Tibial artery (tissue), 4 donors: ENCODE measurements at regions not wholly inside any gene's neighbourhood (a gene's known extent, or its start where the extent isn't known, plus 50 kb on each side); places are given as distances from the start of the nearest gene placed in this dataset.

Experiments used
- DNase-seq, 2 donors: peaks; one replicate each; pipeline ENCODE4 v3.0.0-alpha.2; 2019
- H3K27ac ChIP-seq, 2 donors: fragments of 200-600 bp; sonication (generic) in 1 of 2; 1 replicate in 1 of 2; 2 replicates in 1 of 2; pipeline ENCODE4 v1.5.1; 2018 to 2019; ENCODE audit warnings: mild to moderate bottlenecking in 1 of 2
- H3K27me3 ChIP-seq, 2 donors: fragments of 200-600 bp; sonication (generic) in 1 of 2; one replicate each; pipeline versions ENCODE4 v1.5.1 to v1.6.0; 2016 to 2019
- H3K36me3 ChIP-seq, 3 donors: fragments of 200-600 bp; sonication (generic) in 2 of 3; one replicate each; pipeline ENCODE4 v1.5.1; 2016 to 2019; ENCODE audit warnings: mild to moderate bottlenecking in 2 of 3
- H3K4me1 ChIP-seq, 4 donors: fragments of 200-600 bp; sonication (generic) in 2 of 4; 1 replicate in 3 of 4; 2 replicates in 1 of 4; pipeline ENCODE4 v1.5.1; 2016 to 2019
- H3K4me3 ChIP-seq, 2 donors: fragments of 200-600 bp; sonication (generic) in 1 of 2; 1 replicate in 1 of 2; 2 replicates in 1 of 2; pipeline ENCODE4 v1.5.1; 2018 to 2019; ENCODE audit warnings: mild to moderate bottlenecking in 2 of 2
- H3K9me3 ChIP-seq, 3 donors: fragments of 200-600 bp; sonication (generic) in 1 of 3; one replicate each; pipeline ENCODE4 v1.5.1; 2016 to 2019
- CTCF ChIP-seq, 2 experiments: fragments of 200-600 bp in 1 of 2; fragments of 450-650 bp in 1 of 2; IDR thresholded peaks; one replicate each; pipeline ENCODE4 v1.5.1; 2017 to 2019; ENCODE audit warnings: antibody characterized with exemption in 2 of 2, mild to moderate bottlenecking in 1 of 2, moderate library complexity in 1 of 2
- intact Hi-C: fragments of 100-400 bp; cut with DNase I; formaldehyde crosslinking; loops from one replicate; pipeline ENCODE4 v1.15.0; 2023; ENCODE audit warnings: low total_unique reads

- intact Hi-C loops = no loop called here
Observed at GRCh38 chr4:111650146-111650545, 495.1 kb upstream of the FAM241A start.

GRCh38 chr4:111650674-111651086 is 494.6 kb upstream of the FAM241A start:
- no peaks in the 10 kb centered on the region for H3K27me3 ChIP-seq
- no peaks in the 10 kb centered on the region for H3K4me1 ChIP-seq
- DNase-seq = no peak
- TF ChIP-seq CTCF (IDR thresholded peaks at IDR 0.05) = no peak
- intact Hi-C loops = no loop called here
- no peaks in the 10 kb centered on the region for H3K36me3 ChIP-seq
- H3K4me3 ChIP-seq = no peak overlapping the region
- H3K9me3 ChIP-seq = no peaks in the 10 kb centered on the region
- H3K27ac ChIP-seq = no peak overlapping the region

More at GRCh38 chr4:111650146-111650545, 495.1 kb upstream of the FAM241A start:
- Histone ChIP-seq H3K36me3 (no peaks in the 10 kb centered on the region), H3K9me3 (no peaks in the 10 kb centered on the region), H3K4me3 (no peak overlapping the region), H3K27me3 (no peaks in the 10 kb centered on the region), H3K4me1 (no peaks in the 10 kb centered on the region), H3K27ac (no peak overlapping the region)
- no peak for DNase-seq
- TF ChIP-seq CTCF (IDR thresholded peaks at IDR 0.05) = no peak

GRCh38 chr4:111652236-111652635 is 493.0 kb upstream of the FAM241A start:
- TF ChIP-seq CTCF (IDR thresholded peaks at IDR 0.05) = no peak
- Histone ChIP-seq H3K4me1 (no peaks in the 10 kb centered on the region), H3K27ac (no peak overlapping the region), H3K27me3 (no peaks in the 10 kb centered on the region), H3K36me3 (no peaks in the 10 kb centered on the region), H3K4me3 (no peak overlapping the region), H3K9me3 (no peaks in the 10 kb centered on the region)
- intact Hi-C loops = no loop called here
- DNase-seq = no peak

- intact Hi-C loops = no loop called here
- DNase-seq = no peak
- Histone ChIP-seq H3K4me1 (no peaks in the 10 kb centered on the region), H3K9me3 (no peaks in the 10 kb centered on the region), H3K4me3 (no peak overlapping the region), H3K27me3 (no peaks in the 10 kb centered on the region), H3K27ac (no peak overlapping the region), H3K36me3 (no peaks in the 10 kb centered on the region)
- no peak for TF ChIP-seq CTCF (IDR thresholded peaks at IDR 0.05)
Observed at GRCh38 chr4:111652986-111653385, 492.3 kb upstream of the FAM241A start.

- H3K27me3 ChIP-seq = no peaks in the 10 kb centered on the region
- intact Hi-C loops = no loop called here
- no peak for TF ChIP-seq CTCF (IDR thresholded peaks at IDR 0.05)
- no peaks in the 10 kb centered on the region for H3K4me1 ChIP-seq
- H3K9me3 ChIP-seq = no peaks in the 10 kb centered on the region
- H3K4me3 ChIP-seq = no peak overlapping the region
- DNase-seq = no peak
- no peak overlapping the region for H3K27ac ChIP-seq
- no peaks in the 10 kb centered on the region for H3K36me3 ChIP-seq
Observed at GRCh38 chr4:111662496-111662895, 482.8 kb upstream of the FAM241A start.

GRCh38 chr4:111664308-111664945 is 480.8 kb upstream of the FAM241A start:
- Histone ChIP-seq H3K27me3 (no peaks in the 10 kb centered on the region), H3K27ac (no peak overlapping the region), H3K4me1 (no peaks in the 10 kb centered on the region), H3K9me3 (no peaks in the 10 kb centered on the region), H3K36me3 (no peaks in the 10 kb centered on the region), H3K4me3 (no peak overlapping the region)
- no peak for TF ChIP-seq CTCF (IDR thresholded peaks at IDR 0.05)
- intact Hi-C loops = no loop called here
- DNase-seq = no peak
